Left ventricle myocardium inferior (tissue), 1 donor: ENCODE measurements at regions not wholly inside any gene's neighbourhood (a gene's known extent, or its start where the extent isn't known, plus 50 kb on each side); places are given as distances from the start of the nearest gene placed in this dataset.

ENCODE experiments used
- DNase-seq: peaks from one replicate; pipeline ENCODE4 v3.0.0-alpha.2; 2020
- H3K27ac ChIP-seq: fragments of 200-600 bp; replicated peaks from 2 replicates; pipeline ENCODE4 v1.8.0; 2021
- H3K27me3 ChIP-seq: fragments of 200-600 bp; 2 replicates; pipeline ENCODE4 v1.8.0; 2021; ENCODE audit warnings: low read depth
- H3K36me3 ChIP-seq: fragments of 200-600 bp; 2 replicates; pipeline ENCODE4 v1.8.0; 2021
- H3K4me1 ChIP-seq: fragments of 200-600 bp; 2 replicates; pipeline ENCODE4 v1.8.0; 2021
- H3K4me3 ChIP-seq: fragments of 200-600 bp; 2 replicates; pipeline ENCODE4 v1.8.0; 2021; ENCODE audit warnings: mild to moderate bottlenecking, moderate library complexity
- H3K9me3 ChIP-seq: fragments of 200-600 bp; replicated peaks from 2 replicates; pipeline ENCODE4 v1.8.0; 2021
- CTCF ChIP-seq: fragments of 200-600 bp; IDR thresholded peaks from 2 replicates; pipeline ENCODE4 v1.8.0; 2021; ENCODE audit warnings: antibody characterized with exemption, mild to moderate bottlenecking, borderline replicate concordance
- intact Hi-C: fragments of 100-400 bp; cut with micrococcal nuclease; formaldehyde crosslinking; loops from one replicate; pipeline ENCODE4 v1.11.0; 2022
- donor health status: DM: no; HTN: yes; CAD: no; lungs with severe emphysema.

GRCh38 chr1:25150985-25151495, 81.3 kb downstream of the SYF2 start:
- no peak for DNase-seq
- H3K9me3 ChIP-seq = peaks cover 8% of the 10 kb centered on the region
- no peaks in the 10 kb centered on the region for H3K36me3 ChIP-seq
- H3K4me1 ChIP-seq = no peaks in the 10 kb centered on the region
- H3K27ac ChIP-seq = no peak overlapping the region
- intact Hi-C loops = no loop called here
- no peak for TF ChIP-seq CTCF
- no peak overlapping the region for H3K4me3 ChIP-seq
- peaks cover 73% of the 10 kb centered on the region for H3K27me3 ChIP-seq

- H3K4me1 ChIP-seq = no peaks in the 10 kb centered on the region
- no peaks in the 10 kb centered on the region for H3K36me3 ChIP-seq
- peak; percentile 58 for TF ChIP-seq CTCF
- DNase-seq = no peak
- intact Hi-C loops = no loop called here
- peaks cover 86% of the 10 kb centered on the region for H3K27me3 ChIP-seq
- no peak overlapping the region for H3K27ac ChIP-seq
- H3K4me3 ChIP-seq = no peak overlapping the region
- peaks cover 3% of the 10 kb centered on the region for H3K9me3 ChIP-seq
Observed at GRCh38 chr1:25148673-25149300, 83.5 kb downstream of the SYF2 start.

GRCh38 chr1:25146451-25146855, 85.8 kb downstream of the SYF2 start:
- Histone ChIP-seq H3K27ac (no peak overlapping the region), H3K4me3 (no peak overlapping the region), H3K27me3 (peaks cover 75% of the 10 kb centered on the region), H3K9me3 (no peaks in the 10 kb centered on the region), H3K36me3 (no peaks in the 10 kb centered on the region), H3K4me1 (no peaks in the 10 kb centered on the region)
- DNase-seq = no peak
- intact Hi-C loops = no loop called here
- no peak for TF ChIP-seq CTCF

- Histone ChIP-seq H3K9me3 (no peaks in the 10 kb centered on the region), H3K4me1 (no peaks in the 10 kb centered on the region), H3K4me3 (no peak overlapping the region), H3K27me3 (peaks cover 69% of the 10 kb centered on the region), H3K27ac (no peak overlapping the region), H3K36me3 (no peaks in the 10 kb centered on the region)
- no peak for DNase-seq
- intact Hi-C loops = no loop called here
- TF ChIP-seq CTCF = no peak
Observed at GRCh38 chr1:25145775-25146393, 86.4 kb downstream of the SYF2 start.

GRCh38 chr1:25140073-25140797, 92.1 kb downstream of the SYF2 start:
- intact Hi-C loops = no loop called here
- DNase-seq = no peak
- H3K4me1 ChIP-seq = no peaks in the 10 kb centered on the region
- H3K27me3 ChIP-seq = peaks cover 69% of the 10 kb centered on the region
- no peak overlapping the region for H3K4me3 ChIP-seq
- H3K27ac ChIP-seq = no peak overlapping the region
- no peaks in the 10 kb centered on the region for H3K9me3 ChIP-seq
- H3K36me3 ChIP-seq = no peaks in the 10 kb centered on the region
- TF ChIP-seq CTCF = no peak
